Sigmoid colon (tissue), 4 donors: ENCODE measurements at regions not wholly inside any gene's neighbourhood (a gene's known extent, or its start where the extent isn't known, plus 50 kb on each side); places are given as distances from the start of the nearest gene placed in this dataset.

ENCODE experiments used
- CTCF ChIP-seq, 4 experiments: fragments of 450-650 bp in 3 of 4; fragments of 200-600 bp in 1 of 4; IDR thresholded peaks; one replicate each; pipeline ENCODE4 v1.5.1; 2016 to 2019; ENCODE audit warnings: antibody characterized with exemption in 4 of 4, mild to moderate bottlenecking in 3 of 4, moderate library complexity in 2 of 4
- EP300 ChIP-seq, 4 donors: sonication (generic); formaldehyde crosslinking; IDR thresholded peaks; one replicate each; pipeline ENCODE4 v1.6.1; 2017; ENCODE audit warnings: antibody characterized with exemption in 4 of 4
- POLR2A ChIP-seq, 2 donors: fragments of 450-650 bp; IDR thresholded peaks; one replicate each; pipeline ENCODE4 v1.6.1; 2016; ENCODE audit warnings: antibody characterized with exemption in 2 of 2, mild to moderate bottlenecking in 2 of 2, moderate library complexity in 2 of 2
- POLR2AphosphoS5 ChIP-seq, 4 donors: sonication (generic); formaldehyde crosslinking; IDR thresholded peaks; one replicate each; pipeline ENCODE4 v1.6.1; 2017; ENCODE audit warnings: antibody characterized with exemption in 4 of 4

- no peak for TF ChIP-seq EP300 (IDR thresholded peaks at IDR 0.05)
- TF ChIP-seq CTCF (IDR thresholded peaks at IDR 0.05): no peak
- no peak for TF ChIP-seq POLR2AphosphoS5 (IDR thresholded peaks at IDR 0.05)
- no peak for TF ChIP-seq POLR2A (IDR thresholded peaks at IDR 0.05)
Measured at GRCh38 chr5:97267767-97268166, 84.7 kb upstream of the RIOK2 start.
